HL-60 (cell line): ENCODE measurements at regions not wholly inside any gene's neighbourhood (a gene's known extent, or its start where the extent isn't known, plus 50 kb on each side); places are given as distances from the start of the nearest gene placed in this dataset.

Experiments used
- DNase-seq, 2 experiments: peaks; one replicate each; pipeline ENCODE4 v3.0.0-alpha.2; 2010 to 2020; ENCODE audit warnings: low read depth in 1 of 2, low spot score in 1 of 2
- H3K27ac ChIP-seq: fragments of 250-450 bp; sonication (Bioruptor Pico); replicated peaks from 2 replicates; pipeline ENCODE4 v1.5.1; 2020; ENCODE audit warnings: mild to moderate bottlenecking, moderate library complexity
- H3K27me3 ChIP-seq: fragments of 250-450 bp; sonication (Bioruptor Pico); 2 replicates; pipeline ENCODE4 v1.5.1; 2021; ENCODE audit warnings: mild to moderate bottlenecking, moderate library complexity; ENCODE audit not compliant: insufficient read depth, poor library complexity, severe bottlenecking
- H3K4me3 ChIP-seq: replicated peaks from 2 replicates; pipeline ENCODE4 v1.5.1; 2011; ENCODE audit warnings: mild to moderate bottlenecking, control low read depth, low read length; ENCODE audit not compliant: insufficient read depth
- GABPA ChIP-seq: IDR thresholded peaks from 2 replicates; pipeline ENCODE4 v1.6.1; 2012; ENCODE audit warnings: low read depth
- POLR2AphosphoS5 ChIP-seq: IDR thresholded peaks from 2 replicates; pipeline ENCODE4 v1.6.1; 2012; ENCODE audit warnings: low read depth
- SPI1 ChIP-seq: IDR thresholded peaks from 2 replicates; pipeline ENCODE4 v1.6.1; 2012; ENCODE audit warnings: low read depth, mild to moderate bottlenecking, borderline replicate concordance
- TF ChIP-seq, protein P1 (sequence below): IDR thresholded peaks from 2 replicates; pipeline ENCODE4 v1.6.1; 2012; ENCODE audit warnings: low read depth; ENCODE audit not compliant: insufficient replicate concordance
- TF ChIP-seq, protein P2 (sequence below): IDR thresholded peaks from one replicate; pipeline ENCODE4 v1.5.1; 2011; ENCODE audit warnings: low read length, control low read depth, inconsistent platforms; ENCODE audit not compliant: insufficient read depth

GRCh38 chr5:147160902-147161700 is 73.7 kb upstream of the STK32A start:
- H3K27ac ChIP-seq = no peak overlapping the region
- no peak for DNase-seq
- TF ChIP-seq, protein P1, sequence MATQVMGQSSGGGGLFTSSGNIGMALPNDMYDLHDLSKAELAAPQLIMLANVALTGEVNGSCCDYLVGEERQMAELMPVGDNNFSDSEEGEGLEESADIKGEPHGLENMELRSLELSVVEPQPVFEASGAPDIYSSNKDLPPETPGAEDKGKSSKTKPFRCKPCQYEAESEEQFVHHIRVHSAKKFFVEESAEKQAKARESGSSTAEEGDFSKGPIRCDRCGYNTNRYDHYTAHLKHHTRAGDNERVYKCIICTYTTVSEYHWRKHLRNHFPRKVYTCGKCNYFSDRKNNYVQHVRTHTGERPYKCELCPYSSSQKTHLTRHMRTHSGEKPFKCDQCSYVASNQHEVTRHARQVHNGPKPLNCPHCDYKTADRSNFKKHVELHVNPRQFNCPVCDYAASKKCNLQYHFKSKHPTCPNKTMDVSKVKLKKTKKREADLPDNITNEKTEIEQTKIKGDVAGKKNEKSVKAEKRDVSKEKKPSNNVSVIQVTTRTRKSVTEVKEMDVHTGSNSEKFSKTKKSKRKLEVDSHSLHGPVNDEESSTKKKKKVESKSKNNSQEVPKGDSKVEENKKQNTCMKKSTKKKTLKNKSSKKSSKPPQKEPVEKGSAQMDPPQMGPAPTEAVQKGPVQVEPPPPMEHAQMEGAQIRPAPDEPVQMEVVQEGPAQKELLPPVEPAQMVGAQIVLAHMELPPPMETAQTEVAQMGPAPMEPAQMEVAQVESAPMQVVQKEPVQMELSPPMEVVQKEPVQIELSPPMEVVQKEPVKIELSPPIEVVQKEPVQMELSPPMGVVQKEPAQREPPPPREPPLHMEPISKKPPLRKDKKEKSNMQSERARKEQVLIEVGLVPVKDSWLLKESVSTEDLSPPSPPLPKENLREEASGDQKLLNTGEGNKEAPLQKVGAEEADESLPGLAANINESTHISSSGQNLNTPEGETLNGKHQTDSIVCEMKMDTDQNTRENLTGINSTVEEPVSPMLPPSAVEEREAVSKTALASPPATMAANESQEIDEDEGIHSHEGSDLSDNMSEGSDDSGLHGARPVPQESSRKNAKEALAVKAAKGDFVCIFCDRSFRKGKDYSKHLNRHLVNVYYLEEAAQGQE = no peak
- TF ChIP-seq GABPA (no peak), SPI1 (no peak), POLR2AphosphoS5 (no peak)
- TF ChIP-seq, protein P2, sequence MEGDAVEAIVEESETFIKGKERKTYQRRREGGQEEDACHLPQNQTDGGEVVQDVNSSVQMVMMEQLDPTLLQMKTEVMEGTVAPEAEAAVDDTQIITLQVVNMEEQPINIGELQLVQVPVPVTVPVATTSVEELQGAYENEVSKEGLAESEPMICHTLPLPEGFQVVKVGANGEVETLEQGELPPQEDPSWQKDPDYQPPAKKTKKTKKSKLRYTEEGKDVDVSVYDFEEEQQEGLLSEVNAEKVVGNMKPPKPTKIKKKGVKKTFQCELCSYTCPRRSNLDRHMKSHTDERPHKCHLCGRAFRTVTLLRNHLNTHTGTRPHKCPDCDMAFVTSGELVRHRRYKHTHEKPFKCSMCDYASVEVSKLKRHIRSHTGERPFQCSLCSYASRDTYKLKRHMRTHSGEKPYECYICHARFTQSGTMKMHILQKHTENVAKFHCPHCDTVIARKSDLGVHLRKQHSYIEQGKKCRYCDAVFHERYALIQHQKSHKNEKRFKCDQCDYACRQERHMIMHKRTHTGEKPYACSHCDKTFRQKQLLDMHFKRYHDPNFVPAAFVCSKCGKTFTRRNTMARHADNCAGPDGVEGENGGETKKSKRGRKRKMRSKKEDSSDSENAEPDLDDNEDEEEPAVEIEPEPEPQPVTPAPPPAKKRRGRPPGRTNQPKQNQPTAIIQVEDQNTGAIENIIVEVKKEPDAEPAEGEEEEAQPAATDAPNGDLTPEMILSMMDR = no peak
- no peaks in the 10 kb centered on the region for H3K27me3 ChIP-seq
- H3K4me3 ChIP-seq = no peak overlapping the region

- no peak for TF ChIP-seq SPI1
- TF ChIP-seq, protein P1 = no peak
- TF ChIP-seq, protein P2 = no peak
- no peak for TF ChIP-seq POLR2AphosphoS5
- no peak for TF ChIP-seq GABPA
Observed at GRCh38 chr5:147162740-147163139, 72.1 kb upstream of the STK32A start.

GRCh38 chr5:147167529-147167928 is 67.3 kb upstream of the STK32A start:
- Histone ChIP-seq H3K4me3 (no peak overlapping the region), H3K27me3 (no peaks in the 10 kb centered on the region), H3K27ac (no peak overlapping the region)
- TF ChIP-seq, protein P1 = no peak
- TF ChIP-seq, protein P2 = no peak
- no peak for TF ChIP-seq GABPA
- TF ChIP-seq SPI1 = no peak
- no peak for TF ChIP-seq POLR2AphosphoS5
- DNase-seq = no peak

More at GRCh38 chr5:147162740-147163139, 72.1 kb upstream of the STK32A start:
- Histone ChIP-seq H3K27me3 (no peaks in the 10 kb centered on the region), H3K27ac (no peak overlapping the region), H3K4me3 (no peak overlapping the region)
- no peak for DNase-seq
